GM13977 (cell line): ENCODE measurements at regions not wholly inside any gene's neighbourhood (a gene's known extent, or its start where the extent isn't known, plus 50 kb on each side); places are given as distances from the start of the nearest gene placed in this dataset.

Experiments
- DNase-seq: peaks from one replicate; pipeline ENCODE4 v3.0.0; 2012; ENCODE audit warnings: low spot score
- in situ Hi-C: fragments of 300-500 bp; cut with MboI; formaldehyde crosslinking; loops from one replicate; pipeline ENCODE4 v1.12.0; 2022; ENCODE audit warnings: low sequenced_read_pairs, low pct_unique_long_range_greater_than_20kb, mixed read lengths, inconsistent platforms; ENCODE audit not compliant: unreplicated experiment
- TF ChIP-seq, protein P1 (sequence below): IDR thresholded peaks from 2 replicates; pipeline ENCODE4 v1.5.1; 2012; ENCODE audit warnings: mild to moderate bottlenecking, control low read depth; ENCODE audit not compliant: insufficient read depth; ENCODE audit errors: extremely low read depth, missing control alignments

DNA sequence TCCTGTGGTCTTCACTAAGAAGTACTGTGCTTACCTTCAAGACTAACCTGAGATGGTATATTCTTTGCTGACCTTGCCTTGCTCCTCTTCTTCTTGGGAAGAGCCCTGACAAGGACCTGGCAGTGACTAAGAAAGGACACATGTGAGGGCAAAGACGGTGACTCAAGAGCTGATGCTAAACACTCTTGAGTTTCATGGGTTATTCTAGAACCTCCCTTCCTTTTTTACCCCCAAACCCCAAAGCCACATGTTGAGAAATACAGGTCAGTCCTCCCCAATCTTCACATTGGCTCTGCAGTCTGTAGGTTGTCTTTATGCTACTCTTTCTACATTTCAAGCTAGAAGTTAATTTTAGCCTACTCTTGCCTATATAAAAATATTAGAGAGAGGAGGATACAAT, 200.6 kb downstream of the SEMA6D start:
- in situ Hi-C loops: no loop called here
- no peak for DNase-seq
- TF ChIP-seq, protein P1, sequence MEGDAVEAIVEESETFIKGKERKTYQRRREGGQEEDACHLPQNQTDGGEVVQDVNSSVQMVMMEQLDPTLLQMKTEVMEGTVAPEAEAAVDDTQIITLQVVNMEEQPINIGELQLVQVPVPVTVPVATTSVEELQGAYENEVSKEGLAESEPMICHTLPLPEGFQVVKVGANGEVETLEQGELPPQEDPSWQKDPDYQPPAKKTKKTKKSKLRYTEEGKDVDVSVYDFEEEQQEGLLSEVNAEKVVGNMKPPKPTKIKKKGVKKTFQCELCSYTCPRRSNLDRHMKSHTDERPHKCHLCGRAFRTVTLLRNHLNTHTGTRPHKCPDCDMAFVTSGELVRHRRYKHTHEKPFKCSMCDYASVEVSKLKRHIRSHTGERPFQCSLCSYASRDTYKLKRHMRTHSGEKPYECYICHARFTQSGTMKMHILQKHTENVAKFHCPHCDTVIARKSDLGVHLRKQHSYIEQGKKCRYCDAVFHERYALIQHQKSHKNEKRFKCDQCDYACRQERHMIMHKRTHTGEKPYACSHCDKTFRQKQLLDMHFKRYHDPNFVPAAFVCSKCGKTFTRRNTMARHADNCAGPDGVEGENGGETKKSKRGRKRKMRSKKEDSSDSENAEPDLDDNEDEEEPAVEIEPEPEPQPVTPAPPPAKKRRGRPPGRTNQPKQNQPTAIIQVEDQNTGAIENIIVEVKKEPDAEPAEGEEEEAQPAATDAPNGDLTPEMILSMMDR: no peak

DNA sequence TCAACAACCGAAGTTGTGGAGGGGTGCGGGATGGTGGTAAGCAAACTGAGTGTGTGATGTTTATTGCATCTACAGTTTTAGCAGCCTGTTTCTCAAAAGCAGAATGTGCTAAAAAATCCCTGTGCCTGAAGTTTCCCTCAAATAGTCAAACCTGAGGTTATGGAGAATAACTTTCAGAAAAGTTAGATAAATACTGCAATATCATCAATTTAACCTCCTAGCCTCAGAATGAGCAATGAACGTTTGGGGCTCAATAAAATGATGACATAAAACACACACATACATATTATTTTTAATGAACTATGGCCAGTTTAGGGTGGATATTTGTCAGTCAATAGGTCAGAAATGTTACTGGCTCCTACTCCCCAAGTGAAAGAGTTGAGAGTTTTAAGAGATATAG, 201.6 kb downstream of the SEMA6D start:
- in situ Hi-C loops: no loop called here
- TF ChIP-seq, protein P1: no peak
- DNase-seq: no peak

DNA sequence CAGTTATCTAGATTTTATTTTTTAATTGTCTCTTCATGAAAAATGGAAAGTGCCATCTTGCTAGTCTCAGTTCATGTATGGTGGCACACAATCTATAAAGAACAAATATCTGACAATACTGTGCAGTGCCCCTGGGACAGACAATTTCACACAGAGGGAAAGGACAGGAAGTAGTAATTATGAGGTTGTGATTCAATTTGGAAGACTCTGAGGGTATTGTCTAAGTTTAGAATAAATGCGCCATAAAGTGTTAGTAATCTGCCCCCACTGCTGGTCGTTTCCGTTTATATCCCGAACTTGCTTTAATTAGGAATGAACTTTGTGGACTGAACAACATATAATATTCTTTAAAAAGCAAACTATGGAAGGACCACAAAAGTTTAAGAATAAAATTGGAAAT, 196.4 kb upstream of the SLC24A5 start:
- no peak for DNase-seq
- in situ Hi-C loops: no loop called here
- TF ChIP-seq, protein P1: no peak

DNA sequence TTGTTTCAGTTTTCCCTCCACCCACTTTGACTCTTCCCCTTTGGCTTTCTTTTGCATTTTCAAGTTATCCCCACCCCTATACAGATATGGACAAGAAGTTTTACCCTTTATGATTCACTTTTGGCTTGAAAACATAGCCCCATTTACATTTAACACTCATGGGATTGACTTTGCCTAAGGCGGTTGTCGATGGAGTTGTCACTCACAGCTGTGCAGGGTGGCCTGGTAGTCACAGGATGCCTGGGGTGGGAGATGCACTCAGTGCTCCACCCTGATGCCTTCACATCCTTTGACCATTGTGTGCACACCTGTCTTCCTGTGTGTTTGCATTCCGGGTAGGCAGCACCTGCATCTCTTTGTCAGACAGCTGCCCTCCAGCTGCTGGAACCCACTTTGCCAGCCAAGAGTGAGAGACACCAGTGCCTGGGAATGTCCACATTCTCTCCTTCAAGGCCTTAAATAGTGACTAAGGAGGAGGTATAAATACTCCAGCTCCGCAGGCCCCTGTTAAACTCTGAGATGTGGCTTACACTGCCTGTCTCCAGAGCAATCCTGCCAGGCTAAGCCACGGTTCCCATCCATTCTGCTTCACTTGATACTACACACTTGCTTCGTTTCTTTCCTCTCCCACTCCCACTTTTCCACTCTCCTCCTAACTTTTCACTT, 191.5 kb upstream of the SLC24A5 start:
- DNase-seq: no peak
- TF ChIP-seq, protein P1: no peak
- in situ Hi-C loops: no loop called here

DNA sequence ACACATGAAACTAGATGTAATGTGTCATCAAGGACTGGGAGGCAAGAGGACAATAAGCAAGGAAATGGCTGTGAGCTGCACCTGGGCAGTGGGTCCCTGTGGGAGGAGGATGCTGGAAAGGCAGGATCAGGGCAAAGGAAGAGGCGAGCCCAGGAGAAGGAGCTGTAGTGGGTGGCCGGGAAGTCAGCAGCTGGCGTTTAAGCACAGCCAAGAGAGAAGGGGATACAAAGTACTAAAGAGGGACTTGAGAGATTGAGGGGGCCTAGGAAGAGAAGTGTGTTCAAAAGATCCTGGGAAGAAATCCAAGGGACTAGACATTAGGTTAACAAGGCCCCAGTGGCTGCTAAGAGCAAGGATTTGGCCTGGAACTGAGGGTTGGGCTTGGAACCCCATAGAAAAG, 188.5 kb upstream of the SLC24A5 start:
- DNase-seq: no peak
- TF ChIP-seq, protein P1: no peak
- in situ Hi-C loops: no loop called here

DNA sequence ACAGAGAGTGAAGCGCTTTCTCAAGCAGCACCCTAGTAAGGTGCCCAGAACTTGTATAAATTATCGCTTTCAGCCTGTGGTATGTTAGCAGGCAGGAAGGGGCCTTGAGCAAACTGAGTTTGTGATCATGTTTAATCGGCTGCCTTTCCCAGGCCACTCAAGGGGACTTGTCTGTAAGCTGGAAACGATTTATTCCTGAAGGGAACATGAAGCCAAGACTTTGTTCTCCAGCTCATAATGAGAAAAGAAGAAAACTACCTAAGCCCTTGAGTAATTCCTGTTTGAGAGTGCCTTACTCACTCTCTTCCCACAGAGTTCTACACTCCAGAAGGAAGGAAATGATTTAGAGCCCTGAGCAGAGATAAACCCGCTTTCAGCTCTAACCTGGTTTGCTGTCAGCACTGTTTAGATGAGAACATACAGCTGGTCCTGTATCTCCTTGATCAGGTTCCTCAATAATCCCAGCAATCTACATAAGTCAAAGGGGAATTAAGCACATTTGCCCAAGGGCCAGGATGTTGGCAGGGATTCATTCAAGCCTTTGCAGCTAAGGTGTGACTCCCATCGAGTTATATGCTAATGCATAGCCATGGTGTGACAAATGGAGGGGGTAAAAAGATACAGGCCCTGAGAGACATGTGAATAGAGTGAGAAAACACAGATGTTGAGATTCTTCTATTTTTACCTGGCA, 187.7 kb upstream of the SLC24A5 start:
- no peak for DNase-seq
- TF ChIP-seq, protein P1: no peak
- in situ Hi-C loops: no loop called here

DNA sequence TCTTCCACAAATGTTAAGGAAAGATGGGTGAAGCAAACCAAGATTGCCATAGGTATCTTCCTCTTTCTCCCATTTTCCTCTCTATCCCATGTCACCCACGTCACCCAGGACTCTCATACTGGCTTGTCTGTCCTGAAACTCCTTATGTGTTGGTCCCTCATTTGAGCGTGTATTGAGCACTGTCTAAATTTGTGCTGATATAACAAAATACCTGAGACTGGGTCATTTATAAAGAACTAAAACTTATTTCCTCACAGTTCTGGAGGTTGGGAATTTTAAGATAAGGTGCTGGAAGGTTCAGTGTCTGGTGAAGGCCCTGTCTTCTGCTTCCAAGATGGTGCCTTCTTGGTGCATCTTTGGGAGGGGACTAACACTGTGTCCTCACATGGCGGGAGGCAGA, 186.9 kb upstream of the SLC24A5 start:
- DNase-seq: no peak
- in situ Hi-C loops: no loop called here
- TF ChIP-seq, protein P1: no peak
